ENCODE measurements at regions not wholly inside any gene's neighbourhood (a gene's known extent, or its start where the extent isn't known, plus 50 kb on each side); places are given as distances from the start of the nearest gene placed in this dataset.

DNA sequence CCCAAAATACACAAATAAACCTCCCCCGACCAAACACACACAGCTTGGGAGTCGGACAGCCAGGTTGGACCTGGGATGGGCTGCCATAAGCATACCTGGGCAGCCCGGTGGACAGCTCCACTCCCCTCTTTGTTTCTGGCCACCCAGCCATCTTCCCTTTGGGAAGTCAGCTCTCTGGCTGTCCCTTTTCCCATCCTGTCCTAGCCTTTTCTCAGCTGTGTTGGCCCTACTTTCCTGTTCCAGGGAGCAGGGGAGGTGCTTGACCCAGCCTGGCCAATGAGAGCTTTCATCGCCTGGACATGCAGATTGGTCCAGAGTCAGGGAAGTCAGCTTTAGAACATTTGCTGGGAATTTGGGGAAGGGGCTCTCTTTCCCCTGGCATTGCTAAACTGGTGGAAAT lies 68.7 kb upstream of the NECTIN1 start:
- TF ChIP-seq, protein P1, sequence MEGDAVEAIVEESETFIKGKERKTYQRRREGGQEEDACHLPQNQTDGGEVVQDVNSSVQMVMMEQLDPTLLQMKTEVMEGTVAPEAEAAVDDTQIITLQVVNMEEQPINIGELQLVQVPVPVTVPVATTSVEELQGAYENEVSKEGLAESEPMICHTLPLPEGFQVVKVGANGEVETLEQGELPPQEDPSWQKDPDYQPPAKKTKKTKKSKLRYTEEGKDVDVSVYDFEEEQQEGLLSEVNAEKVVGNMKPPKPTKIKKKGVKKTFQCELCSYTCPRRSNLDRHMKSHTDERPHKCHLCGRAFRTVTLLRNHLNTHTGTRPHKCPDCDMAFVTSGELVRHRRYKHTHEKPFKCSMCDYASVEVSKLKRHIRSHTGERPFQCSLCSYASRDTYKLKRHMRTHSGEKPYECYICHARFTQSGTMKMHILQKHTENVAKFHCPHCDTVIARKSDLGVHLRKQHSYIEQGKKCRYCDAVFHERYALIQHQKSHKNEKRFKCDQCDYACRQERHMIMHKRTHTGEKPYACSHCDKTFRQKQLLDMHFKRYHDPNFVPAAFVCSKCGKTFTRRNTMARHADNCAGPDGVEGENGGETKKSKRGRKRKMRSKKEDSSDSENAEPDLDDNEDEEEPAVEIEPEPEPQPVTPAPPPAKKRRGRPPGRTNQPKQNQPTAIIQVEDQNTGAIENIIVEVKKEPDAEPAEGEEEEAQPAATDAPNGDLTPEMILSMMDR (IDR thresholded peaks at IDR 0.05): no peak
- TF ChIP-seq POLR2A (IDR thresholded peaks at IDR 0.05): no peak
